GM23338 (cell line): ENCODE measurements at regions not wholly inside any gene's neighbourhood (a gene's known extent, or its start where the extent isn't known, plus 50 kb on each side); places are given as distances from the start of the nearest gene placed in this dataset.

ENCODE experiments used
- ATAC-seq: fragments of 200-7000 bp; cut with Tn5 transposase; 3 replicates; pipeline ENCODE4 v1.9.1; 2020
- DNase-seq: peaks from one replicate; pipeline ENCODE4 v3.0.0-alpha.2; 2015; ENCODE audit warnings: low spot score
- H2AFZ ChIP-seq: fragments of 200-600 bp; sonication (generic); 2 replicates; pipeline ENCODE4 v1.8.0; 2016; ENCODE audit warnings: antibody characterized with exemption, mild to moderate bottlenecking, moderate library complexity
- H3F3A ChIP-seq: fragments of 200-600 bp; sonication (generic); replicated peaks from 2 replicates; pipeline ENCODE4 v1.8.0; 2017; ENCODE audit warnings: antibody characterized with exemption, mixed run types, low read depth
- H3K27ac ChIP-seq: fragments of 200-600 bp; sonication (generic); 2 replicates; pipeline ENCODE4 v1.6.1; 2016; ENCODE audit warnings: low read depth
- H3K27me3 ChIP-seq: fragments of 200-600 bp; sonication (generic); 2 replicates; pipeline ENCODE4 v1.8.0; 2016; ENCODE audit warnings: mild to moderate bottlenecking, mixed run types, moderate library complexity; ENCODE audit not compliant: insufficient read depth
- H3K36me3 ChIP-seq: fragments of 200-600 bp; sonication (generic); 2 replicates; pipeline ENCODE4 v1.8.0; 2016; ENCODE audit warnings: mild to moderate bottlenecking; ENCODE audit not compliant: insufficient read depth
- H3K4me1 ChIP-seq: fragments of 200-600 bp; sonication (generic); 2 replicates; pipeline ENCODE4 v1.8.0; 2016; ENCODE audit warnings: mild to moderate bottlenecking, moderate library complexity; ENCODE audit not compliant: insufficient read depth
- H3K4me2 ChIP-seq: fragments of 200-600 bp; sonication (generic); 2 replicates; pipeline ENCODE4 v1.7.1; 2017; ENCODE audit warnings: mixed run types
- H3K4me3 ChIP-seq: fragments of 200-600 bp; sonication (generic); 2 replicates; pipeline ENCODE4 v1.6.1; 2016; ENCODE audit warnings: mixed run types
- H3K79me2 ChIP-seq: fragments of 200-600 bp; sonication (generic); replicated peaks from 2 replicates; pipeline ENCODE4 v1.8.0; 2017; ENCODE audit warnings: mild to moderate bottlenecking; ENCODE audit not compliant: insufficient read depth
- H3K9me2 ChIP-seq: fragments of 200-600 bp; sonication (generic); 2 replicates; pipeline ENCODE4 v1.8.0; 2017; ENCODE audit not compliant: insufficient read depth
- H4K20me1 ChIP-seq: fragments of 200-600 bp; sonication (generic); replicated peaks from 2 replicates; pipeline ENCODE4 v1.8.0; 2017; ENCODE audit warnings: mild to moderate bottlenecking; ENCODE audit not compliant: insufficient read depth
- H3K27ac Mint-ChIP-seq: 2 replicates; pipeline ENCODE4 v1.8.0; 2020; ENCODE audit warnings: inconsistent platforms, mild to moderate bottlenecking, moderate library complexity, mixed read lengths
- H3K27me3 Mint-ChIP-seq: 3 replicates; pipeline ENCODE4 v1.8.0; 2022; ENCODE audit warnings: low read depth, mild to moderate bottlenecking, moderate library complexity, mixed read lengths, inconsistent platforms; ENCODE audit not compliant: insufficient read depth, poor library complexity
- H3K36me3 Mint-ChIP-seq: 3 replicates; pipeline ENCODE4 v1.8.0; 2021; ENCODE audit warnings: low read depth, mild to moderate bottlenecking, inconsistent platforms, moderate library complexity, mixed read lengths
- H3K4me1 Mint-ChIP-seq: 3 replicates; pipeline ENCODE4 v1.8.0; 2020; ENCODE audit warnings: mild to moderate bottlenecking, inconsistent platforms, mixed read lengths
- H3K4me3 Mint-ChIP-seq: 3 replicates; pipeline ENCODE4 v1.8.0; 2021; ENCODE audit warnings: moderate library complexity, mild to moderate bottlenecking, inconsistent platforms, mixed read lengths
- H3K9me3 Mint-ChIP-seq: 3 replicates; pipeline ENCODE4 v1.8.0; 2020; ENCODE audit warnings: moderate library complexity, mild to moderate bottlenecking, inconsistent platforms, mixed read lengths
- CREB1 ChIP-seq: fragments of 250-450 bp; sonication (Bioruptor Pico); IDR thresholded peaks from 2 replicates; pipeline ENCODE4 v1.5.0; 2020; ENCODE audit warnings: low read depth, mild to moderate bottlenecking, moderate library complexity
- EZH2 ChIP-seq: fragments of 200-600 bp; sonication (generic); IDR thresholded peaks from one replicate; pipeline ENCODE4 v1.8.0; 2017; ENCODE audit warnings: antibody characterized with exemption, mild to moderate bottlenecking, low read depth; ENCODE audit not compliant: unreplicated experiment
- JUNB ChIP-seq: IDR thresholded peaks from one replicate; pipeline ENCODE4 v1.6.1; 2016; ENCODE audit warnings: antibody characterized with exemption; ENCODE audit not compliant: unreplicated experiment
- NANOG ChIP-seq: IDR thresholded peaks from 2 replicates; pipeline ENCODE4 v1.6.1; 2016; ENCODE audit warnings: antibody characterized with exemption, borderline replicate concordance
- POLR2AphosphoS5 ChIP-seq: IDR thresholded peaks from 2 replicates; pipeline ENCODE4 v1.6.1; 2016; ENCODE audit warnings: antibody characterized with exemption, low read depth
- STAT1 ChIP-seq: IDR thresholded peaks from one replicate; pipeline ENCODE4 v1.6.1; 2016; ENCODE audit warnings: antibody characterized with exemption; ENCODE audit not compliant: unreplicated experiment
- ZNF114 ChIP-seq: fragments of 250-450 bp; sonication (Bioruptor Pico); IDR thresholded peaks from 2 replicates; pipeline ENCODE4 v1.5.0; 2020; ENCODE audit warnings: mild to moderate bottlenecking, moderate library complexity
- ZNF331 ChIP-seq: fragments of 250-450 bp; sonication (Bioruptor Pico); IDR thresholded peaks from 2 replicates; pipeline ENCODE4 v1.5.0; 2020; ENCODE audit warnings: low read depth, mild to moderate bottlenecking, moderate library complexity
- ZNF462 ChIP-seq: fragments of 250-450 bp; sonication (Bioruptor Pico); IDR thresholded peaks from 2 replicates; pipeline ENCODE4 v1.5.0; 2020; ENCODE audit warnings: mild to moderate bottlenecking, moderate library complexity
- TF ChIP-seq, protein P1 (sequence below): IDR thresholded peaks from 2 replicates; pipeline ENCODE4 v1.6.1; 2016; ENCODE audit warnings: antibody characterized with exemption
- TF ChIP-seq, protein P2 (sequence below), 2 experiments: fragments of 200-600 bp in 1 of 2; sonication (generic) in 1 of 2; conservative IDR thresholded peaks; 2 replicates each; pipeline versions ENCODE4 v1.5.1 to v1.6.1; 2016 to 2017; ENCODE audit warnings: antibody characterized with exemption in 2 of 2, low read depth in 2 of 2, mild to moderate bottlenecking in 2 of 2, moderate library complexity in 1 of 2

- ATAC-seq = no peak
- H2AFZ ChIP-seq = no peak overlapping the region
- no peaks in the 10 kb centered on the region for H3K27me3 ChIP-seq
- no peaks in the 10 kb centered on the region for H3K9me2 ChIP-seq
- Mint-ChIP-seq H3K27ac (no peak overlapping the region), H3K4me1 (no peaks in the 10 kb centered on the region), H3K4me3 (no peak overlapping the region), H3K36me3 (no peaks in the 10 kb centered on the region), H3K9me3 (no peaks in the 10 kb centered on the region), H3K27me3 (no peaks in the 10 kb centered on the region)
- no peaks in the 10 kb centered on the region for H3K36me3 ChIP-seq
- TF ChIP-seq ZNF331 (CRISPR knock-in tag) (no peak), POLR2AphosphoS5 (no peak), ZNF462 (CRISPR knock-in tag) (no peak), ZNF114 (CRISPR knock-in tag) (no peak), STAT1 (no peak), CREB1 (CRISPR knock-in tag) (no peak), NANOG (no peak), EZH2 (no peak), JUNB (no peak)
- TF ChIP-seq, protein P1, sequence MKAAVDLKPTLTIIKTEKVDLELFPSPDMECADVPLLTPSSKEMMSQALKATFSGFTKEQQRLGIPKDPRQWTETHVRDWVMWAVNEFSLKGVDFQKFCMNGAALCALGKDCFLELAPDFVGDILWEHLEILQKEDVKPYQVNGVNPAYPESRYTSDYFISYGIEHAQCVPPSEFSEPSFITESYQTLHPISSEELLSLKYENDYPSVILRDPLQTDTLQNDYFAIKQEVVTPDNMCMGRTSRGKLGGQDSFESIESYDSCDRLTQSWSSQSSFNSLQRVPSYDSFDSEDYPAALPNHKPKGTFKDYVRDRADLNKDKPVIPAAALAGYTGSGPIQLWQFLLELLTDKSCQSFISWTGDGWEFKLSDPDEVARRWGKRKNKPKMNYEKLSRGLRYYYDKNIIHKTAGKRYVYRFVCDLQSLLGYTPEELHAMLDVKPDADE = no peak
- TF ChIP-seq, protein P2, sequence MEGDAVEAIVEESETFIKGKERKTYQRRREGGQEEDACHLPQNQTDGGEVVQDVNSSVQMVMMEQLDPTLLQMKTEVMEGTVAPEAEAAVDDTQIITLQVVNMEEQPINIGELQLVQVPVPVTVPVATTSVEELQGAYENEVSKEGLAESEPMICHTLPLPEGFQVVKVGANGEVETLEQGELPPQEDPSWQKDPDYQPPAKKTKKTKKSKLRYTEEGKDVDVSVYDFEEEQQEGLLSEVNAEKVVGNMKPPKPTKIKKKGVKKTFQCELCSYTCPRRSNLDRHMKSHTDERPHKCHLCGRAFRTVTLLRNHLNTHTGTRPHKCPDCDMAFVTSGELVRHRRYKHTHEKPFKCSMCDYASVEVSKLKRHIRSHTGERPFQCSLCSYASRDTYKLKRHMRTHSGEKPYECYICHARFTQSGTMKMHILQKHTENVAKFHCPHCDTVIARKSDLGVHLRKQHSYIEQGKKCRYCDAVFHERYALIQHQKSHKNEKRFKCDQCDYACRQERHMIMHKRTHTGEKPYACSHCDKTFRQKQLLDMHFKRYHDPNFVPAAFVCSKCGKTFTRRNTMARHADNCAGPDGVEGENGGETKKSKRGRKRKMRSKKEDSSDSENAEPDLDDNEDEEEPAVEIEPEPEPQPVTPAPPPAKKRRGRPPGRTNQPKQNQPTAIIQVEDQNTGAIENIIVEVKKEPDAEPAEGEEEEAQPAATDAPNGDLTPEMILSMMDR (conservative IDR thresholded peaks at IDR 0.05; ENCODE audit: low read depth in 2 of 2) = no peak
- no peak overlapping the region for H3K4me2 ChIP-seq
- H3K79me2 ChIP-seq = no peaks in the 10 kb centered on the region
- no peak for DNase-seq
- no peaks in the 10 kb centered on the region for H4K20me1 ChIP-seq
- no peak overlapping the region for H3K4me3 ChIP-seq
- no peaks in the 10 kb centered on the region for H3K4me1 ChIP-seq
- H3K27ac ChIP-seq = no peak overlapping the region
- no peaks in the 10 kb centered on the region for H3F3A ChIP-seq
Observed at GRCh38 chrX:15191830-15192229, 78.1 kb downstream of the ASB9 start.
